SKM-1 treated with dmso at 0.1 percent for 144 hours (cell line): ENCODE measurements at regions not wholly inside any gene's neighbourhood (a gene's known extent, or its start where the extent isn't known, plus 50 kb on each side); places are given as distances from the start of the nearest gene placed in this dataset.

ENCODE experiments used
- DNase-seq: peaks from one replicate; lab custom pipeline; 2025; ENCODE audit not compliant: unreplicated experiment; lab: John Stamatoyannopoulos, UW

DNA sequence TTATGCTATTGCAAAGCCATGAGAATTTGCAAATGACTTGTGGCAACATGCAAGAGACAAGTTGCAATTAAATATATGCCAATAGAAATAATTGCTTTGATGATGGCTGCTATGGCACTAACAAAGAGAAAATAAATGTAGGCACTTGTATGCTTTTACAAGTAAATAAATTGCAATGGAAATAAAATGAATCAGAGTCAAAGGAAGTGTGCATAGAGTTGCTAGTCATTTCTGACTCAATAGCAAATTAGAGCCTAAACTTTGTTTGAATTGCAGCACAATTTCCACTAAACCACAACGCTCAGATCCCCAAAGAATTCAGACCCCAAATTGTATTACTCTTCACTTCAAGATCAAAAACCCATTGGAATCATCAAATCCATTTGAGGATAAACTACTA lies 792.1 kb upstream of the ARGLU1 start:
- no peak for DNase-seq

DNA sequence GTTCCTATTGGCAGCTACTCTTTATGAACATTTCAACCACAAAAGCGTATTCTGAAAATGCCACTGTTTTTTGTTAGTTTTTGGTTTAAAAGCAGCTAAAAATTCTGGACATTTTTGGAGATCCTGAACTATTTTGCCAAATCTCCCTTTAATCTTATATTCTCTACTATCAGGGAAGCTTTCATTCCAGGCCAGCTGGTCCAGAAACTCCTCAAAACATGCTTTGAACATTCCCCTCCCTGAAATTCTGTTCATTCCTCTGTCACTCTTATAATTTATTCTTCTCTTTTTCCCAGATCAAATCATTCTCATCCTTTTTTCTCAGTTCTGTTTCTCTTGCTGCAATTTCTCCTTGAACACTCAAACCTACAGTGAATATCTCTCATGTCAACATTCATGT lies 790.9 kb upstream of the ARGLU1 start:
- no peak for DNase-seq

DNA sequence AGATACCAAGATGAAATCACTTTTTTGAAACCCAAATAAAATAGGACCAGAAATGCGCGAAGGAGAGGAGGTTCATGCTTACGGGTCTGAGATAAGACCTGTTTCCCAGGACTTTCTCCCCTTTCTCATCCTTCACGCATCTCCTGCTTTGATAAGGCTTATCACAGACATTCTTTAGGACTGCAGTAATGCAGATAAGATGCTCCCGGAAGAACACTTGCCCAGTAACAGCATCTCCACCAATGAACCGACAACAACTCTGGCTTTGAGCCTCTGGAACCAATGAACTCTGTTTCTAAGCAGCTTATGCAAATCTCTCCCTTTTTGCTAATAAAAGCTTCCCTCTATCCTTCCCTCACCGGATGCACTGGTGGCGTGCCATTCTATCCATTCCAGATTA lies 783.4 kb upstream of the ARGLU1 start:
- no peak for DNase-seq

DNA sequence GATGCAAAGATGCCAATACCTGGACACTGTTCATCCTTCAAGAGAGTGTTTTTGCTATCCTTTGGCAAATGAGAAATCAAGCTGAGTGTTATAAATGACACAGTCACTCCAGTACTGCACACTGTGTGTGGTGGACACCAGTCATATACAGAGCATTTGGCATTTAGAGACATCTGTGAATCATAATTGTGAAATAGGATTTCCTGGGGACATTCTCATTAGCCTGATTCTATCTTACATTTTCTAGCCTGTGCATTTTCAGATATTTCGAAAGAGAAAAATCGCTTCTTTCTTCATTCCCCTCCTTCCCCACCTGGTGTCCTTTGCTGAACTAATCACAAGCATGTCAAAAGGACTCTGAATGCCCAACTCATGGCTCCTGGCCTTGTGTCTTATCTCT lies 781.0 kb upstream of the ARGLU1 start:
- DNase-seq = no peak

DNA sequence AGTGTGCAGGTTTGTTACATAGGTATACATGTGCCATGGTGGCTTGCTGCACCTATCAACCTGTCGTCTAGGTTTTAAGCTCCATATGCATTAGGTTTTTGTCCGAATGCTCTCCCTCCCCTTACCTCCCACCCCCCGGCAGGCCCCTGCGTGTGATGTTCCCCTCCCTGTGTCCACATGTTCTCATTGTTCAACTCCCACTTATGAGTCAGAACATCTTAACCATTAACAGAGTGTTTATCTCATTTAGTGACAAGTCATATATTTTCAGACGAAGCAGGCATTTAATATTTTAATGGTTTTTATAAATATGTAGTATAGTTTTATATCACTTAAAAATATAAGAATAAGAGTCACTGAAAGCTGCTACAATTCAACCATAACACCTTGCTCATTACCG lies 780.5 kb upstream of the ARGLU1 start:
- DNase-seq = no peak

DNA sequence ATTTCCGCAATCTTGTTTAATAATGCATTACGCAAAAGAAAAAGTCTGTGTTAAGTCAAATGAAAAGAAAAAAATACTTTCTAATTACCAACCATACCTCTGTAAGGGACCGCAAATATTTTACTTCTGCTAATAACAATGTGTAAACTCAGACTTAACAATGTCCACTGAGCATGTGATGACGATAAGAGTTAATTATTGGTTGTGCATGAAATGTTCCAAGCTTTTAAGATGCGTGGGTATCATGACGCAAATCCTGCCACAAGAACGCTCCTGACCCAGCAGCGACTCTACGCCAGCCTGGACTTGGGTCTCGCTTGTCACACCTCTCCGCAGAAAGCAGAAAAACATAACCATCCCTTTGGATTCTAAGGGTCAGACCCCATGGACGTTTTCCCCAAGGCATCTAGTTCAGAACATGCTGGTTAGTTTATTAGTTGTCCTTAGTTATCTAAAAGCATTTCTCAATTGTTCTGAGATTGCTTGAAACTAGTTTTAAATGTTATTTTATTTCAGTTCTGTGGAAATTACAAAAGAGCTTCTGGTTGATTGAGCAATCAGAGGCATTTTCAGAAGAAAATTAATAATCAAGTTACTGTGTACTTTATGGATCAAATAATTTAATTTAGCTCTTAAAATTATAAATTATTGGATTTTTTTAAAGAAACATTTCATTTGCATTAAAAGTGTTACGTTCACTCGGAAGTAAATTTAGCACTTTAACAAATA lies 779.9 kb upstream of the ARGLU1 start:
- no peak for DNase-seq

DNA sequence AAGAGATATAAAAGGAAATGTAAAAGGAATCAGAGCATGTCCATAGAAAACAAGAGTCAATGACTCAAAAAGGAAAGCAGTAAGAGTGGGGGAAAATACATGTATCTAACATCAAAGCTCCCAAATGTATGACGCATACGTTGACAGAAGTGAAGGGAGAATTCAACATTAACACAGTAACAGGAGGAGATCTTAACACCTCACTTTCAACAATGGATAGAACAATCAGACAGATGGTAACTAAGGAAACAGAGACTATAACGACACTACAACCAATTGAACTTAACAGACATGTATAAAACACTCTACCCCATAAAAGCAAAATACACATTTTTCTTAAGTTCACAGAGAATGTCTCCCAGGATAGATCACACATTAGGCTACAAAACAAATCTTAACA lies 774.8 kb upstream of the ARGLU1 start:
- no peak for DNase-seq

DNA sequence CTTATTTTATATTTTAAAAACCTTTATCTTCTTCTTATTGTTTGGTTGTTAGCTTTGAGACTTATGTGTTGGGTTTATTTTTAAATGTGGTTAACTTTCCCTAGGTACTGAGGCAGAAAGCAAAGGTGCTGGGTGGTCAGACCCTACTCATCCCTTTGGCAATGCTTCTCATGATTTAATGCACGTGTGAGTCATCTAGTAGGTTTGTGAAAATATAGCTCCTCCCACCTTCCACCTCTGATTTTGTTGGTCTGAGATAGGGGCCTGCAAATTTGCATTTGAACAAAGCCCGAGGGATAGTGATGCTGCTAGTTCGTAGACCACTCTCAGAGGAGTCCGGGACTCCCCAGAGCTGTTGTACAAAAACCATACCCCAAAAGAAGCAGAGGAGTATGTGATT lies 771.3 kb upstream of the ARGLU1 start:
- no peak for DNase-seq

DNA sequence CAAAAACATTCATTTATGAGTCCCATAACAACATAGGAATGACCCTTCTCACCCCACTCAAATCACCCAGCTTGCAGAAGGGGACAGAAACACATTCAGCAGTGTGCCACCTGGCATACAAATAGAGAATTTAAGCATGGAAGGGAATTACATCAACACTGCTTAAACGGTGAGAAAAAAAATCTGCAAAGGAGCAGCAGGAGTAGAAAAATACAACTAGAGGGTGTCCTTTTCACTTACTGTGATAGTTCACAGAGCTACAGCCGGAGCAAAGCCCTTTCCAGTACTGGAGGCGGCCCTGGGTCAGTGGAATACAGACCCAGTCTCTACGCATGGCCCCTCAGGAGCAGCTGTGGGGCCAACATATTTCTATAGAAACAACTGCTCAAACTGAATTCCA lies 764.3 kb upstream of the ARGLU1 start:
- DNase-seq = no peak

DNA sequence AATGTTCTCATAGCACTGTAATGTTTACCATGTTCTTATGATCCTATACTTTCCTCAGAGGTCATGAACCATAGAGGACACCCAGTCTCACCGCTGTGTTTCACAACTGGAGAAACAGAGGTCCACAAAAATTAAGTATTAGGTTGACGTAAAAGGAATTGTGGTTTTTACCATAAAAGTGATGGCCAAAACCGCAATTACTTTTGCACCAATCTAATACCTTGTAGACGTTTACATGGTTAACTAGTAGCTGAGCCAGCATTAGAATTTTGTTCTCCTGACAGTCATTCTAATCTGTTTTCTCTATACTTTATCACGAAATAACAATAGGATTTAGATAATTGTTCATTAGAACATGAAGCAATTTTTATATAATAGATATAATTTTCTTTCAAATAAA lies 763.4 kb upstream of the ARGLU1 start:
- DNase-seq = no peak

DNA sequence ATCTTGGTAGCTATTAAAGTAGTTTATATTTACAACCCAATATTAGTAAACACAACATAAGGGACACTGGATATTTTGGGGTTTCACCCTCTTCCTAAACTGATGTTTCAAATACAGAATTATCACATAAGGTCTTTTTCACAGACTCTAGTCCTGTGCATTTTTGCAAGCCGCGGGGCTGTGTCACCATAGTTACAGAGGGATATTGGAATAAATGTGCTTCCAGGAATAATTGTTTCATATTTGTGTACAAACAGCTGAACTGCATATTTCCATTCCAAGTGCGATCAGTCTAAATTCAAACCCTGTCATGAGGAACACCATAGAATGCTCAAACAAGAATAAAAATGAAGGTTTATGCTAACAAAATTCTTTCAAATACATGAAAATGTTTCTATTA lies 762.5 kb upstream of the ARGLU1 start:
- no peak for DNase-seq

DNA sequence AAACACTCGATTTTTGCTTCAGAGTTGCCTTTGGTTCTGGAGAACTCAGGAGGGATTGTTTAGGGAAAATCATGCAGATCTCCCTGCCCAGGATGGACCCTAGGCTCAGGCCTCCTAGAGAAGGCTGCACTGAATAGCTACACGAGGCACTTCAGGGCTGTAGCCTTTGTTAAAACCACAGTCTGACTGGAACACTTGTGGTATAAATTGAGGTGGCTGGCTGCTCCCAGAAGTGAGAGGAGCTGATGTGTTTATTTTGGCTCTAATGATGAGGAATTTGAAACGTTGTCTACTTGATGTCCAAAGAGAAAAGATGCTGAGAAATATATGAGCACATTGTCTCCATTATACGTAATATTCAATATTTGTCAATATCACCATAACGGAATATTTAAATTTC lies 762.1 kb upstream of the ARGLU1 start:
- no peak for DNase-seq

DNA sequence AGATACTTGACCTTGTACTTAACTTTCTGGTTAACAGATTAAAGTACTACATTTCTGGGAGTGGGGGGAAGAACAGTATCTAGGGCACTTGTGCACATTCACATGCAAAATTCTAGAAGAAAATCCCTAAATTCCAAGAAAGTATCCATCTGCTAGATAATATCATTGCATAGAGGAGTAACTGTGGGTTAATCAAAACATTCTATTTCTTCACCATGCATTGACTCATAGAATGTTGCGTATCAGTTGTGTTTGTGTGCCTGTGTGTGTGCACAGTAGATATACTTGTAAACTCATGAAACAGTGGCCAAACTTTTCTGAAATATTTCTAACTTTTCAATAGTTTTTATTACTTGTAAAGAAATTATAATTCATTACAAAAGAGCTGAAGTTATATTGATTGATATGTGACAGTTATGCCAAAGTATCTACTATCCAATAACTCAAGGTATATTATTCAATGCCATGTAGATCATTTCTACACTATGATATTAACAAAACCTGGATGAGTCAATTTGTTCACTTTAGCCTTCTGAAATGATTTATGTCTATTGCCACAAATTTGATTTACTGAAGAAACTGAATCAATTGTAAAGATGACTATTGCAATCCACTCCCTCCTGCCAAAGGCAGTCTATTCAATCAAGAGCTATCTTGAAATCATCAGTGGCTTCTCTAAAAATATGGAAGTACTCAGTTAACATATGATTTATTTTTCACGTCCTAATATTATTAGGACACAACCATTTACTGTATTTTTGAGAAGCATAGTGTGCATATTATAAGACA lies 756.7 kb upstream of the ARGLU1 start:
- DNase-seq = no peak

DNA sequence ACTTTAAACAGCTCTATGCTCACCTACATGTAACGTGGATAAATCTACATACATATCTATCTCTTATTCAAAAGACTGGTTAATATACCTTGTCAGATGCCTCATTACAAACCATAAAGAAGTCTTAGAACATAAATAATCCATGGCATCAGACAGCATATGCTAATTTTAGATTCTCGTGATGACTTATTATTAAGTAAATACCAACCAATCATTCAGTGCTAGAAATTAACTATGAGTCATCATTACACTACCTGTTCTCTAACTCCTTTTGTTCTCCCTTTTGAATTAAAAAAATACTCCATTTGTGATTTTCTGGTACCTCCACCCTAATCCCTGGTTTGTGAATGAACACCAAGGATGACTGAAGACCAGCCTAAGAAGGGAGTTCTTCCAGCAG lies 754.3 kb upstream of the ARGLU1 start:
- no peak for DNase-seq

DNA sequence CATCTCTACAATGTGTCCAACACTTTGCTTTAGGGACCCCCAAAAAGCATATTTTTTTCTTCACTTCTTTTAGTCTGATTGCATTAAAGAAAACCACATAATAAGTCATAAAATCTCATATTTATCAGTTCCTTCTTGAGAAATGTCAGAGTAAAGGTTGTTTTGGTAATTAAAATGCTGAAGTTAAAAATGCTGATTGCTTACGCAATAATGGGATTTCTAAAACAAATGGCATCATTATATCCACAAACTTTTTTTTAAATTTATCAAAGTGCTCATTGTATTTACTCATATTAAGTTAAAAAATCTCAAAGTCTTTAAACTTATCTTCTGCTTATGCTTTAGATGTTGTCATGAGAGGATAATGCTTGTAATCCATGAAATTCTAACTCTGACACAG lies 737.2 kb upstream of the ARGLU1 start:
- no peak for DNase-seq

DNA sequence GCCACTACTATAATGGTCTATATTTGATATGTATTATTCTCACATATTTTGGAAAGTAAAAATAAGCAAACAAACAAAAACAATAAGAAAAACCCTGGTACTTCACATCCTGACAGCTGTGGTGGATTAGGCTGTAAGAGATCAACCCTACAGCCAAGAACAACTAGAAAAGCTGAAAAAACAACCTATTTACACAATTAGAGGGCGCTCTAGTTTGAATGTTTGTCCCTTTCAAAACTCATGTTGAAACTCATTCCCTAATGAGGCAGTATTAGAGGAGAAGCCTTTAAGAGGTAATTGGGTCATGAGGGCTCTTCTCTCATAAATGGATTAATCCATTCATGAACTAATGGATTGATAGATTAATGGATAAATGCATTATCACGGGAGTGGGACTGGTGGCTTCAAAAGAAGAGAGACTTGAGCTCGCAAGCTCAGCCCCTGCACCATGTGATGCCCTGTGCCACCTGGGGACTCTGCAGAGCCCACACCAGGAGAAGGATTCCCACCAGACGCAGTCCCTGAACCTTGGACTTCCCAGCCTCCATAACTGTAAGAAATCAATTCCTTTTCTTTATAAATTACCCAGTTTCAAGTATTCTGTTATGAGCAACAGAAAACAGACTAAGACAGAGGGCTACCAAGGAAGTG lies 733.9 kb upstream of the ARGLU1 start:
- no peak for DNase-seq

DNA sequence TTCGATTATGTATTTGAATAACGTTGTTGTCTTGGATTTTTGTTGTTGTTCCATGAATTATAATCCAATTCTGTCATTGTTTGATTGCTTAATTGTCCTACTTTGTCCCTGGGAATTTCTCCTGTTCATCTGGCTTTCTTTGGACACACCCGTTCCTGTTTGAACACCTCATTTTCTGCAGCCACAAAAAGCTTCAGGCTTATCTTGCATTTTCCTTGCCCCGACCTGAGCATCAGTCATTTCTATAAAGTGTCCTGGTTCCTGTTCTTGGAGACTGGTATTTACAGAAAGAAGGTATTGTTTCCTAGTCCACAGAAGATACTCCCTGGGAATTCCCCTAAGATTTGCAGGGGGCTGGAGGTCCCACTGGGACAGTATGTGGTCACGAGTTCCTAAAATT lies 731.8 kb upstream of the ARGLU1 start:
- no peak for DNase-seq

DNA sequence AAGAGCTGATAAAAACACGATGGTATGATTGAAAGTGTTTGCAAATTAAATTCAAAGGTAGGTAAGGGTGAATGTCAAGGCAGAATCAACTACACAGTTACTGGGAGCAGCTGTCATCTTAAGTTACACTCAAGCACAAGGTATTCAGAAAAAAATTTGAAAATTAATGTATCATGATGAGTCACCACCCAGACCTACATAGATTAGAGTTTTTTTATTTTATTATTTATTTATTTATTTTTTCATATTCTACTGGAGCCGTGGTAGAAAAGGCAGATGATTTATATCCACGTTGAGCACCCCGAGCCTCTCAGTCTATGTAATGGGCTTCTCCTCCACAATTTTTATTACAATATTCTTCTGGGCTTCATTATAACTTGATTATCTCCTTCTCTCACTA lies 728.9 kb upstream of the ARGLU1 start:
- no peak for DNase-seq

DNA sequence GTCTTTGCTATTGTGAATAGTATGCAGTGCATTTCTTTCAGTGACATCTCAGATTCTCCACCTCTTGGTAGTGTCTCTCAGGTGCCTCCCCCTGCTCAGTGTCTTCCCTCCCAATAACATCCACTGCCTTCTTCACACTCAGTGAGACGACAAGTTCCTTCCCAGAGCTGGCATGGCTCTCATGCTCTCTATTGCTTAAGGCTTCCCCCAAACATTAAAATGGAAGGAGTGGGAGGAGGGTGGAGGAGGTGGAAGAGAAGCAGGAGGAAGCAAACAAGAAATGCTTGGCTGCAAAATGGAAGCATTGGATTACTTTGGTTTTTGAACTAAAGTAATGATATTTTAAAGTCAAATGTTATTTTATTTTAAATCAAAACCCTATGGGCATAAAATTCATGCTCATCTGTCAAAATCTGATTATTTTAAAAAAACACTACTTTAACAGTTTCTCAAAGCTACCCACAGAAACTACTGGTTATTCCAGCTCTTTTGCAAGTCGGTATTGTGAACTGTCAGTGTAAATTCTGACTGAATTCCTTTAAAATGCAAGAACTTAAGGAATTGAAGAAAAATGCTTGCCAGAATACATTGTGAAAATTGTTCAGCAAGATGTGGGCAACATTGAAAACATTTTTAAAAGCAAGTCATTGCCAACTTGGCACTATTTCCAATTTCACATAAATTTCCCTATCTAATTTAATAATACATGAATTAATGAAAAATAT lies 727.6 kb upstream of the ARGLU1 start:
- DNase-seq = no peak

DNA sequence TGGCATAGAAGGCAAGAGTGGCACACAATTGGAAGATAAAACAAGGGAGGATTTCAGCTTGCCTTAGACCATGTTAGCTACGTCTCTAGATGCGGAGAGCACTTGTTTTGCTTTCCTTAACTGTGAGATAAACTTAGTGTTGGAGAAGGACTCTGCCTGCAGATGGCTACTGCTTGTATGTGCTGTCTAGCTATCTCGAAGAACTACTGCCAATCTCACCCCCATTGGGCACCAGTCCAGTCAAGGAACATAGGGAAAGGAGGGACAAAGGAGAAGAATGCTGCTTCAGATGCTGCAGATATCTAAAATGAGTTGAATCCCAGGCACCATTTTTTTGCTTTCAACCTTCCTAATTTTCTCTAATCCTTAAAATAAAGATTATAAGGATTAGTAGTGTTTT lies 726.0 kb upstream of the ARGLU1 start:
- no peak for DNase-seq

DNA sequence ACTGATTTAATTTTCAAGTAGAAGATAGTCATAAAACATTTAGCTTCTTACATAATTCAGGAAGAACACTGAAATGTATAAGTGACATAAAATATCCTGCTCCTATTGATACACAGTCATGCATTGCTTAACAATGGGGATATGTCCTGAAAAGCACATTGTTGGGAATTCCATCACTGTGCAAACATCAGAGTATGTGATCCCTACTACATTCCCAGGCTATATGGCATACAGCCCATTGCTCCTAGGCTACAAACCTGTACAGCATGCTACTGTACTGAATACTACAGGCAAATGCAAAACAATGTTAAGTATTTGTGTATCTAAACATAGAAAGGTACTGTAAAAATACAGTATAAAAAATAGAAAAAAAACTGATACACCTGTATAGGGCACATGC lies 723.9 kb upstream of the ARGLU1 start:
- DNase-seq = no peak

DNA sequence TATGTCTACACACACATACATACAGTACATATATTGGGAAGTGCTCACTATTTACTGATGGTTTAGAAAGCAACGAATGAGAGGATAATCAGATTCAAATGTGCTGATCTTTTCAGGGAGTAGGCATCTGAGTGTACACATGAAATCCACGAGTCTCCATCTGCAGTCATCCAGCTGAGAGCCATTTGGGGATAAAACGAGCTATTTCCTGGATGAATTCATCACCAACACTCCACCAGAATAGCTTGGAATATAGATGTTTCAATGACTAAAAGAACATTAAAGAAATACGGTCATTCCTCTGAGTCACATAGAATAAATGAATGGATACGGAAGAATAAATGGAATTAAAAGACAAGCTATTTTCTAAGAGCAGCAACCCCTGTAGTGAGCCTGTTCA lies 721.6 kb upstream of the ARGLU1 start:
- no peak for DNase-seq
